GM12864 (cell line): ENCODE measurements at regions not wholly inside any gene's neighbourhood (a gene's known extent, or its start where the extent isn't known, plus 50 kb on each side); places are given as distances from the start of the nearest gene placed in this dataset.

Experiments
- DNase-seq: peaks from one replicate; pipeline ENCODE4 v3.0.0-alpha.2; 2011; ENCODE audit warnings: low read depth
- H3K4me3 ChIP-seq: 2 replicates; pipeline ENCODE4 v1.5.1; 2011; ENCODE audit warnings: mild to moderate bottlenecking, low read depth, low read length, control low read depth
- TF ChIP-seq, protein P1 (sequence below): IDR thresholded peaks from 2 replicates; pipeline ENCODE4 v1.5.1; 2011; ENCODE audit warnings: low read depth, mild to moderate bottlenecking, moderate library complexity, low read length, control low read depth, inconsistent platforms; ENCODE audit errors: missing control alignments

DNA sequence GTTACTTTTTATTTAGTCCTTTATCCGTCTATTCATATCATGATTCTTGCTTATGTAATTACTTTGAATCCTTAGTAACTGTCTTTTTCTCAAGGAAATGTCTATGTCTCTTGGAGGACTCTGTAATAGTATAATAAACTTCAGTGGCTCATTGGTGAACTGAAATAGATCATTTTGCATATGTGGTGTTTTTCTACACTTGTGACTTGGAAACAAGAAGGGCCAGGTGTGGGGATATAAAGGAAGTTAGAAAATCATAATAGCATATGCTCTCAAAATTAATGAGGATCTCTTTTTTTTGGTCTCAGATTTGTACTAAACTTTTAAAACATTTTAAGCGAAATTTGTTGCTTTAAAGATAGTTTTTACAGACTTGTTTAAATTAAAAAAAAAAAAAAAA is 453.0 kb upstream of the CDH20 start:
- TF ChIP-seq, protein P1, sequence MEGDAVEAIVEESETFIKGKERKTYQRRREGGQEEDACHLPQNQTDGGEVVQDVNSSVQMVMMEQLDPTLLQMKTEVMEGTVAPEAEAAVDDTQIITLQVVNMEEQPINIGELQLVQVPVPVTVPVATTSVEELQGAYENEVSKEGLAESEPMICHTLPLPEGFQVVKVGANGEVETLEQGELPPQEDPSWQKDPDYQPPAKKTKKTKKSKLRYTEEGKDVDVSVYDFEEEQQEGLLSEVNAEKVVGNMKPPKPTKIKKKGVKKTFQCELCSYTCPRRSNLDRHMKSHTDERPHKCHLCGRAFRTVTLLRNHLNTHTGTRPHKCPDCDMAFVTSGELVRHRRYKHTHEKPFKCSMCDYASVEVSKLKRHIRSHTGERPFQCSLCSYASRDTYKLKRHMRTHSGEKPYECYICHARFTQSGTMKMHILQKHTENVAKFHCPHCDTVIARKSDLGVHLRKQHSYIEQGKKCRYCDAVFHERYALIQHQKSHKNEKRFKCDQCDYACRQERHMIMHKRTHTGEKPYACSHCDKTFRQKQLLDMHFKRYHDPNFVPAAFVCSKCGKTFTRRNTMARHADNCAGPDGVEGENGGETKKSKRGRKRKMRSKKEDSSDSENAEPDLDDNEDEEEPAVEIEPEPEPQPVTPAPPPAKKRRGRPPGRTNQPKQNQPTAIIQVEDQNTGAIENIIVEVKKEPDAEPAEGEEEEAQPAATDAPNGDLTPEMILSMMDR: no peak
- DNase-seq: no peak
- H3K4me3 ChIP-seq: no peak overlapping the region

DNA sequence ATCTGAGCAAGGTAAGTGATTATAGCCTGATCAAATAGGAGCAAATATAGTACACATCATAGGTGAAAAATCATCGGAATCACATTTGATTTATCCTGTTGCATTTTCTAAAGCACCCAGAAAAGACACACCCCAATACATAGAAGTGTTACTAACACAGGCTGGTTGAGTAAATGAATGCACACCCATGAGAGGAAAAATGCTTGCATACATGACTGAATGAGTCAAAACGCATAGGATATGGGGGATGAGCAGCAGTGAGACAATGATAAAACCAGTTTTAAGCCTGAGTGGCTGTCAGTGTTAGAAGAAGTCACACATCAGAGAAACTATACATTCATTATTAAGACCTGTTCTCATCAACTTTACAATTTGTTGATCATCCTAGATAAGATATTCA is 449.6 kb upstream of the CDH20 start:
- H3K4me3 ChIP-seq: no peak overlapping the region
- no peak for DNase-seq
- TF ChIP-seq, protein P1: no peak

DNA sequence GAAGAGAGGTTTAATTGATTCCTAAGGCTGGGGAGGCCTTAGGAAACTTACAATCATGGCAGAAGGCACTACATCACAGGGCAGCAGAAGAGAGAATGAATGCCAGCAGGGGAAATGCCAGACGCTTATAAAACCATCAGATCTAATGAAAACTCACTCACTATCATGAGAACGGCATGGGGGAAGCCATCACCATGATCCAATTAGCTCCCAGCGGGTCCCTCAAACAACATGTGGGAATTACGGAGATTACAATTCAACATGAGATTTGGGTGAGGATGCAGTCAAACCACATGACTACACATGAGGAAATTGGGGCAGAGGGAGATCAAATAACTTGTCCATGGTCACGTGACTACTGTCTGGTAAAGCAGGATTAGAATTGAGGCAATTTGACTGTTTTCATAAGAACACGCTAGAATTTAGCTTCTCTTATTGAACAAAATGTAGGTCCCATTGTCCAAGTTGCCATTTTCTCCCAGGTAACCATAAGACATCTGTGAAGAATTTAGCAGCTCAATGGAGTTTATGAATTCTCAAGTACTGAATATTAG is 445.1 kb upstream of the CDH20 start:
- TF ChIP-seq, protein P1: no peak
- DNase-seq: no peak
- H3K4me3 ChIP-seq: no peak overlapping the region

DNA sequence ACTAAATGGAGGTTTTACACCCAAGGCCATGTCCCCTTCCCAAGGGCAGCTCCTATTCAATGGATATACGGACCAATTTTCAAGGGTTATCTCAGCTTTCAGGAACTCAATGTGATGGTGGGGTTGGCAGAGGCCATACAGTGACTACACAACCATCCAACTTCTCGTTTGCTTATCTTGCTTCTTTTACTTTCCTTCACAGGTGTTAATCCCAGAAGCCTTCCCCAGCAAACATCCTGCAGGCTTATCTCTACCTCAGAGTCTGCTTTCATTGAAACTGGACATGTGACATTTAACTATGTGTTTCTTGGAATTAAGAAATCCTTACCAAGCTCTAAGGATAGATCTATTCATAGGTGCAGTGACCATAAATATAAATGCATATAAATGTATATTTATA is 443.8 kb upstream of the CDH20 start:
- TF ChIP-seq, protein P1: no peak
- DNase-seq: no peak
- H3K4me3 ChIP-seq: no peak overlapping the region

DNA sequence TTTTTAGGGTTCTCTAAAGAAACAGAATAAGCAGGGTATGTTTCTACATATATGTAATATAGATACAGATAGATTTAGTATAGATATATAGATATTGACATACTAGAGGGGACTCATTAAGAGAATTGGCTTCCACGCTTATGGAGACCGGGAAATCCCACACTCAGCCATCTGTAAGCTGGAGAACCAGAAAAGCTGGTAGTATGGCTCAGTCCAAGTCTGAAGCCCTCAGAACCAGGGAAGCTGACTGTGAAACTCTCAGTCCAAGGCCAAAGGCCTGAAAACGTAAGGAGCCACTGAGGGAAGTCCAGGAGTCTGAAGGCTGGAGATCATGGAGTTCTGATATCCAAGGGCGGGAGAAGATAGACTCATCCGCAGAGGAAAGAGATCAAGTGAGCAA is 441.3 kb upstream of the CDH20 start:
- DNase-seq: no peak
- H3K4me3 ChIP-seq: no peak overlapping the region
- TF ChIP-seq, protein P1: no peak

DNA sequence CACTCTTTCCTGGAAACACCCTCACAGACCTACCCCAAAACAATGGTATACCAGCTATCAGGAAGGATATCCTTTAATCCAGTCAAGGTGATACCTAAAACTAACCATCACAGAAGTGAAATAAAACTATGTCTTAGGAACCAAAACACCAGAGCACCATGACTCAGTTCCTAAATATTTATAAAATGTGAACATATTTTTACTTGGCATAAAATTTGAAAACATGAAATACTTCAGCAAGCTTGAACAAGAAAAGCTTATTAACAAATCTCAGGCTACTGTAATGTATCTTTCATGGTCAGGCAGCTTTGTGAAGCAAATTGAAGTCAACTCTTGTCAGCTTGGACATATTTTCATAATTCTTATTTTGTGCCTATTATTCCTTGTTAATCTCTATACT is 440.8 kb upstream of the CDH20 start:
- TF ChIP-seq, protein P1: no peak
- no peak for DNase-seq
- H3K4me3 ChIP-seq: no peak overlapping the region

DNA sequence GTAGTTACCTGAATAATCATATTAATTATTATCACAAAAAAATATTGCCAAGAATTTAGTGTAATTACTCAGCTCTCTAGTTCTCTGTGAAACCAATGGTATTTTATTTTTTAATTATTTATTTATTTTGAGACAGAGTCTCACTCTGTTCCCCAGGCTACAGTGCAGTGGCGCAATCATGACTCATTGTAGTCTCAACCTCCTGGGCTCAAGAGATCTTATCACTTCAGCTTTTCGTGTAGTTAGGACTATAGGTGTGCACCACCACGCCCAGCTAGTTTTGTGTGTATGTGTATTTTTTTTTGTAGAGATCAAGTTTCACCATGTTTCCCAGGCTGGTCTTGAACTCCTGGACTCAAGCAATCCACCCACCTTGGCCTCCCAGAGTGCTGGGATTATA is 440.4 kb upstream of the CDH20 start:
- H3K4me3 ChIP-seq: no peak overlapping the region
- TF ChIP-seq, protein P1: no peak
- no peak for DNase-seq
